HS-27A (cell line): ENCODE measurements at regions not wholly inside any gene's neighbourhood (a gene's known extent, or its start where the extent isn't known, plus 50 kb on each side); places are given as distances from the start of the nearest gene placed in this dataset.
"Not testable (repeated sequence)": the region's sequence is repeated elsewhere in the genome, so short reads cannot be mapped to it uniquely, and the experiment has no call there.

Source experiments
- DNase-seq: peaks from one replicate; pipeline ENCODE4 v3.0.0-alpha.2; 2012; ENCODE audit warnings: low read depth, missing footprints

DNA sequence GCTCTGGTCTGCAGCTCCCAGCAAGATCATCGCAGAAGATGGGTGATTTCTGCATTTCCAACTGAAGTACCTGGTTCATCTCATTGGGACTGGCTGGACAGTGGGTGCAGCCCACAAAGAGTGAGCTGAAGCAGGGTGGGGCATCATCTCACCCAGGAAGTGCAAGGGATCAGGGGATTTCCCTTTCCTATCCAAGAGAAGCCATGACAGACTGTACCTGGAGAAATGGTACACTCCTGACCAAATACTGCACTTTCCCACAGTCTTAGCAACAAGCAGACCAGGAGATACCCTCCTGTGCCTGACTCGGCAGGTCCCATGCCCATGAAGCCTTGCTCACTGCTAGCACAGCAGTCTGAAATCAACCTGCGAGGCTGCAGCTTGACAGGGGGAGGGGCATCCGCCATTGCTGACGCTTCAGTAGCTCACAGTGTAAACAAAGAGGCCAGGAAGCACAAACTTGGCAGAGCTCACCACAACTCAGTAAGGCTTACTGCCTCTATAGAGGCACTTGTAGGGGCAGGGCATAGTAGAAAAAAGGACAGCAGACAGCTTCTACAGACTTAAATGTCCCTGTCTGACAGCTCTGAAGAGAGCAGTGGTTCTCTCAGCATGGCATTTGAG is 60.5 kb downstream of the AREG start:
- not testable (repeated sequence) for DNase-seq

DNA sequence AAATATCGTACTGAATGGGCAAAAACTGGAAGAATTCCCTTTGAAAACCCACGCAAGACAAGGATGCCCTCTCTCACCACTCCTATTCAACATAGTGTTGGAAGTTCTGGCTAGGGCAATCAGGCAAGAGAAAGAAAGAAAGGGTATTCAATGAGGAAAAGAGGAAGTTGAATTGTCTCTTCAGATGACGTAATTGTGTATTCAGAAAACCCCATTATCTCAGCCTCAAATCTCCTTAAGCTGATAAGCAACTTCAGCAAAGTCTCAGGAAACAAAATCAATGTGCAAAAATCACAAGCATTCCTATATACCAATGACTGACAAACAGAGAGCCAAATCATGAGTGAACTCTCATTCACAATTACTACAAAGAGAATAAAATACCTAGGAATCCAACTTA is 64.4 kb downstream of the AREG start:
- not testable (repeated sequence) for DNase-seq

DNA sequence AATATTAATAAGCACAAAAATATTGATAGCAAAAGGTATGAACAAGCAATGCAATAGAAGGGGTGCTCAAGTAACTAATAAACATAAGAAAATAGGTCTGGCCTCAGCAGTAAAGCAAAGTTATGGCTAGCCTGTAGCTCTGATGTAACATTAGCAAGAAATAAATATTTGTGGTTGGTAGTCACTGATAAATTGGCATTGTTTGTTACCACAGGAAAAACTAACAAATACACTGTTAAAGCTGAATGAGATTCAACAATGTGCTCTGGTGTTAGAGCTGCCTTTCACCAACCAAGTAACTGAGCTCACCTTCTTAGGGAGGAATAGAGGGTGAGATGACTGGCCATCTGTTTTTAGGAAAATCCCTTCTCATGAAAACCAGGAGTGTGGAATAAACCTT is 71.4 kb downstream of the AREG start:
- no peak for DNase-seq

DNA sequence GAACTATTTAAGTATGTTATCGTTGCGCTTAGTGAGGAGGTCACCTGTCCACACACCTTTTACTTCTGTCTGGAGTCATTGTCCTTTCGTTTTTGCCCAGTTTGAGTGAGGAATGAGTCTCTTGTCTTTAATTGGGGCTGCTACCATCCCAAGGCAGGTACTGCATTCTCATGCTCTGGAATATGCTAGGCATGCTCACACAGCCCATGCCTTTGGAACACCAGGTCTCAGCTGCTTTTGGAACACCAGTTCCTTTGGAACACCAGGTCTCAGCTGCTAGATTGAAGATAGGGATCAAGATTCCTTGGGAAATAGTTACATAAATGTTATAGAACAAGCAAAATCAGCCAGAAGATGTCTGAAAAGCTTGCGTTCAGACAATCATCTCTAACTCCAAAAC is 73.1 kb downstream of the AREG start:
- no peak for DNase-seq

DNA sequence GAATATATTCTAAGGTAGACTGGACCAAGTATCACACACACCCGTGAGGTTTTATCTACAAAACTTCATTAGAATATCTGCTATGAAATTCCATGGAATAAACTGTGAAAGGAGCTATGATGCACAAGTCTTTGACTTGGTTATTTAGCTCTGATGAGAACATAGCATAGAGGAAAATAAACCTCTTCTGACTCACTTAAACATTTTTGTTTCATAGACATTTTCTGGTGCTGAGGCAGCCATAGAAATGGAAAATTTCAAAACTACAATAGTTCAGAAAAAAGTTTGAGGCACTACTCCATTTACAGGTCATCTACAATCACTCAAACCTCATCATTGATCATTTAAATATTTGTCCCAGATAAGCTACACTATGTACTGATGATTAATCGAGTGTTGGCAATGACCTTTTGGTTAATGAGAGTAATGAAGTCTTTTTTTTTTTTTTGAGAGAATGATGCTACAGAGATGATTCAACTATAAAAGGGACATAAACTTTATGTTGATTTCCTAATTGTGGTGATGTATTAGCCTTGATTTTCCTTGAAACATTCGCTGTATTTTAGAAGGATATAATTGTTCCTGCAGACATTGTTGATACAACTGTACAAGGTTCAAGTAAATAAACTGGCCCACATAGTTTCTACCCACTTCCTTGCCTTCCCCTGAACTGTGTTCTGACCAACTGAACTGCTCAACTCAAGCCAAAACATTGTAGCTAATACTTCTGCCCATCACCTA is 77.5 kb downstream of the AREG start:
- DNase-seq, result no peak

DNA sequence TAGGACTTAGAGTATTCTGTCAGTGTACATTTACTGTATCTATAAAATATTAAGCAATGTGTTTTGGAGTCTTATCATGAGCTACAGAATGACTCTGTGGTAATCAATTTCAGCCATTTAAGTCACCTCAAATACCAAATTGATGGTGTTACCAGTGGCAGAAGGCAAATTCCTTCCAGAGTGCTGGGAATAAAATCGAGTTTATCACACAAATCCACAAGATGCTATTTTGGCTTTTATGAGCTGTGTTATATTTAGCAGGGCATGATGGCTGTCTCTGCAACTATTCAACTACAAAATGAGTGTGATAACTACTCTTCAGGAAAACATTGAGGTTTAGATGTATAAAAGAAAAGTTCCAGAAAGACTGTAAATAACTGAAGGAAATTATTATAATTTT is 78.2 kb downstream of the AREG start:
- DNase-seq, result no peak

DNA sequence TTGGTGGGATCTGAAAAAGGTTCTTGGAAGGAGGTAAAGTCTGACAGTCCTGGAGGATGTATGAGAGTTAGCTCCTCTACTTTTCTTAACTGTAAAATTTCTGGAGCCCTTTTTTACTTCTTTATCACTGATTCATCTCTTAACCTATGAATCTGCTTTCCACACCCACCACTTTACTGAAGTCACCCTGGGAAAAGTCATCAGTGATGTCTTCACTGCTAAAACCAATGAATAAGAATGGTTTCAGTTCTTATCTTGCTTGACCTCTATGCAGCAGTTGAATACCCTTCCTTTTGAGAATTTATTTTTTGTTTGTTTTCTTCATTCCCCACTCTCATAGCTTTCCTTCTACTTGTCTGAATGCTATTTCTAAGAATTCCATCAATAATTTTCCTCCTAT is 80.0 kb downstream of the AREG start:
- DNase-seq, result no peak

DNA sequence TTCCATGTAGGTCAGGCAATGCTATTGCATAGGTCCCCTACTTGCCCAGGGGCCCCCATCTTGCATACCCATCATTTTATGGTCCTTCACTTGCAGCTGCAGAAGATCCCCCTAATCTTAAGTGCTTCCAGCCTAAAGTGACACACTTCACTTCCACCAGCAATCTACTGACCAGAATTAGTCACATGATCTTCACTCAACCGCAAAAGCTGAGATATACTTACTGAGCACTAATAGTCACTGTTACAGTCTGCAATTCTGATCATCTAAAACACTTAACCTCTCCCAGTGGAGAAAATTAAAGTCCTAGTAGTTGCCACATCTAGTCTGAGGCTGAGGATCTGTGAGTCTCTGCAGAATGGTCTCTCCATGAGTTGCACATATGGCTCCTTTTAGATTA is 82.1 kb downstream of the AREG start:
- DNase-seq, result no peak

DNA sequence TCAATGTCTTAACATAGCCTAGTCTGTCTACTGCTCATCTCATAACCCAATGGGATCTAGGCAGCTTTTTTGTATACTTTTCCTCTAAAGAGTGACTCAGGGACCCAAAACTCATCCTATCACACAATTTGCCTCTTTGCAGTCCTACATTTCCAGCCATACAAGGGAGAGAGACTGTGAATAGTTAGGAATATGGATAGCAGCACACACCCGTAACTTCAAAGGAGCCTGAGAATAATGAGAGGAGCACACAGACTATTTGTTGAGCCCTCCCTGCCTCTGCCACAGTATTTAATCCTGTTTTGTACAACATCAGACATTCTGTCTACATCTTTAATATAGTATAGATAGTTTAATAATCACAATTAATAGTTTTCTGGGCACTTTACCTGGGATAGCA is 83.2 kb downstream of the AREG start:
- no peak for DNase-seq

DNA sequence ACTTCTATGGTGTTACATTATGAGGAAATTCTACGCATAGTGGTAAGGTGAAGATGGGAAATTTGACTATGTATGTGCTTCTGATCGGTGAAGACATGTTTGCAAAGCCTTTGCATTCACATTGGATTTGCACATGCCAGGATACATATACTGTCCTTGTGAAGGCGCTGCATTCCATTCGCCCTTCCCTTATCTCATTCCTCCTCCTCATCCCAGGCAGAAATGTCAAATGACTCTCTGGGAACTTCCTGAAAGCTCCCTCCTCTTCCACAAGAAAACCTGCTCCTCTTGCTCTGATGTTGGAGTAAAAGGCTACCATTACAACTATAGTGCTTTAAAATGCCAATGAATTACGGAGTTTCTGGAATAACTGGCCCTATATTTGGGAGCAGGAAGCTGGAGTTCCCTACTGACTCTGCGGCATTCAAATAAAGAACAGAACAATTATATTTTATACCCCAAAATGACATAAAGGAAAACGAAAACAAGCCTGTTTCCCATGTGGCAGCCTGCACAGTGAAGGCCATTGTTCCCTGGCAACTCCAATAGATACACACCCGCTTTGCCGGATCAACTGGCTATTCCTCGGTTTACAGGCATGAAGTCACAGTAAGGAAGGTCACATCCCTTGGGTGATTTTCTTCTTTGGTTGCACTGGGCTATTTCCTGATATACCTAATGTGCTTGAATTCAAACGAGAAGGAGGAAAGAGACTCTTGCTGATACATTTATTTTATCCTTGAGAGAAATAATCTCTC is 84.5 kb downstream of the AREG start:
- DNase-seq, result no peak

DNA sequence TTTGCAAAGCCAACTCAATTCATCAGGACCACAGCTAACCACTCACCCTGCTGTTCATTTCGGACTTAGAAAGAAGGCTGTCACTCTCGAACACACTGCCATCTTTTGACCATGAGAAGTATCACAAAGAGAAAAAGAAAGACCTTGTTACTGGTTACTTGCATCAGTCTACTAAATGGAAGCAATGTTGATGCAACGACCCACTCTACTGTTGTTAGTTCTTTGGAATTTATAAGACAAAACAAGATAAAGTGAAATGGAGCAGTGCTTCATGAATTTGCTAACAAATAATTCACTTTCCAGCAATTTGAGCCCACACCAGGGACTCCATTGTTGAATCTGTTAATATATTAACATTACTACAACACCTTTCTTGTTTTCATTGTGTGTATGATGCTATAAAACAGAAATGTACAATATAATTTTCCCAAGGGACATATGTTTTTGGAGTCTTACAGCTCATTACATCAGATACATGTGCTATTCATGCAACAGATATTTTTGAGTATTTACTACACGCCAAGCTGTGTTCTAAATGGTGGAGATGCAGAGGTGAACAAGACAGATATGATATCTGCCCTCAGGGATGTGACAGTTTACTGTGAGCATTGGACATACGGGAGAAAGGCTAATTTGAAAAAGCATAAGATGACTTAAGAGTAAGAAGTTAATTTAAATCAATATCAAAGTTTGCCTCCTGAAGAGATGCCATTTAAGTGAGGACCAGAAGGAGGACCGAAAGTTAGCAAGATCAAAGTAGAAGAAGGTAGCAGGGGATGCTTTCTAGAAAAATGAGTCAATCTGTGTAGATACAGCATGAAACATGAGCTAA is 87.2 kb downstream of the AREG start:
- DNase-seq, result peak; percentile 57

DNA sequence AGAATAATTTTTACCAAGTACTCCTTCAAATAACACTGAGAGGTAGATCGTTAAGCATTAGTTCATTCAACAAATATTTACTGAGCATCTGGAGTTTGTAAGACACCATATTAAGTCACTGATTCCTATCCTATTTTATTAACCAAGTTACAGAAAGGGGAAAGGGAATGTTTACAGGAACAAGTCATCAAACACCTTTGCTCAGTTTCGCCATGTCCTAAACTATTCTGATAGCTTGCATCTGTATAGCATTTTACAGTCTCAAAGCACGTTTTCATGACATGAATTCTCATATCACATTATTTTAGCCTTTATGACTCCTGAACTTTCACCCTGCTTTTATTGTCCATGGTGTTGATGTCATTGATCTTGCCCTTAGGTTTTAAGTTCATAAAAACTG is 89.2 kb downstream of the AREG start:
- no peak for DNase-seq

DNA sequence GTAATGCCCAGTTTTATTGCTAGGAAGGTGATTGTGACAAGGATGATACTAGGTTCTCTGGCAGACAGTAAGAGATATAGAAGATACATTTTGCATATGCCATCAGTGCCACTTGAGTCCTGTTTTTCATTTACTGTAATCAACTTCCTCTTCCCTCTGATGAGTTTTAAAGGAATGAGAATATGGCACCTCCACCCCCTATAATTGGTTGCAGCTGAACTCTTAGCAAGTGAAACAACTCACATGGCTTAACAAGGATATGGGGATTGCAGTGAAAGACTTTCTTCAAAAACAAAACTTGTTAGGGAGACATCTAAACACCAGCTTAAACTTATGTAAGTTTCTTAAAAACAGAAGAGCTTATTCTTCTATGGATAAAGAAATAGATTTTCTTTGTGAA is 90.0 kb downstream of the AREG start:
- DNase-seq, result no peak

DNA sequence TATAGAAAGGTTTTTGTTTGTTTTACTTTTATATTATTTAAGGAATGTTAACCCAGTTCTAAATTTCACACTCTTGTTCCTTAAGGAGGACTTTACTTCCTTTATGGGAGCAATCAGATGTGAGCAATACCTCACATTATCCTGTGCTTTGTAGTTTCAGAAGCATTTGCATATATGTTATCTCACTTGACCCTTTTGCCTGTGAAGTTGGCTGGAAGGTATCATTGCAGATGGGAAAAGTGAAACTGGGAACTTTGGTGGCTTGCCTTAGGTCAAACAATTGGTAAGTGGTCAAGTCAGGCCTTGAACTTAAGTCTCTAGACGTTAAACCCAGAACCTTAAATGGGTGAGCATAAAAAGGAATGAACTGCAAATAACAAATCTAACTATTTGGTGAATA is 90.6 kb downstream of the AREG start:
- DNase-seq, result no peak

DNA sequence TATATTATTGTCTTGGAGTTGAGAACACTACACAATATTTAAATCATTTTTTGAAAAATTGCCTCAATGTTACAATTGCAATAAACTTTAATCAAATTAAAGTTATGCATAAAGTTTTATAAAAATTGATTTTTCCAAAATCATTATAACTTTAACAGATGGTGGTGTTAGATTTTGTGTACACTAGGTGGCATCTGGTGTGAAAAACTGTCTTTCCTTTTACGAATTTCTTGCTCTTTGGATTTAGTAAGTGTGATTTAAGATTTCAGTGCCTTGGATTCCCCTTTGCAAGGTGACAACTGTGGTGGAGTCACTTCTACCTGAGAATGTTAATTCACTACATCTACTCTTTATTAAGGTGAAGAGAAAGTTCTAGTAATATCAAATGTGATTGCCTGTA is 91.6 kb downstream of the AREG start:
- no peak for DNase-seq

DNA sequence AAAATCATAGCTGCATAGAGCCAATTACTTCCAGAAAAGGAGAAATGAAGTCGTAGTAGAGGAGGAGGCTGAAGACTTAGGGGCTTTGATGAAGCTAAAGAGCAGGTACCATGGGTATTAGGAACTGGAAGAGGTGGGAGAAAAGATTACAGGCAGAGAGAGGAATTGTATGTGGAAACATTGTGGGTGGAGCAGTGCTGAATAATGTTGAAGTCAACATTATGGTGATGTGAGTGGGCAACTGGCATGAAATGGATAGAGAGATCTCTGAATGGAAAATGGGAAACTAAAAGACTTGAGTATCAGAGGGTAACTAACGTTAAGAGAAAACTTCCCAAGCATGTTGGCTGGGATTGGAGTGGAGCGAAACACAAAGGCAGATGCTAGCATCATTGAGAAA is 92.5 kb downstream of the AREG start:
- no peak for DNase-seq

DNA sequence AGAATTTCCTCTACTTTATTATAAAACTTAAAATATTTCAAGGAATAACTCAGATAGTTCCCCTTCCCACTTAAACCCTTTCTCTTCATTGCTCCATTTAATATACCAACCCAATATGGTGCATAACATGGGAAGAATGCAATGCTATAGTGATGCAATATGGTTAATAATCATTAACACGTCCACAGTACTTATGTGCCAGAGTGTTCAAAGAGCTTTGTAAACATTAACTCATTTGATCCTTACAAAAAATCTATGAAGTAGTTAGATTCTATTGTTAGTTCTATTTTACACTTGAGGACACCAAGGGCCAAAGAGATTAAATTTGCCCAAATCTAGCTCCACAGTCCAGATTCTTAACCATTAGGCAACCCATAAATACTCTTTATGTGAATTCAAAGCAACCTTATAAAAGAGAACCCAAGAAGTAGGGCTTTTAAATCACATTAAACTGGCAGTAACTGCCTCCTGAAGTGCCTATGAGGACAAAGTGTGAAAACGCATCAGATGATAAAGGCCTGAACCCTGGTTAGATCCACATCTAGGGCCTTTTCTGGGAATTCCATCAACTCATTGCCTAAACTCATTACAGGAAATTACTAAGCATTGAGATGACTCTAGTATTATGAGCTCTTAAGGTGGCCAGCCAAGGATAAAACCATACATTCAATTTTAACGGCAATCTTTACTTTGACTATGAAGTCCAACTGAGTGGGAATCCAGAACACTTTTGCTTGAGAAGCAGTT is 94.3 kb downstream of the AREG start:
- DNase-seq, result no peak

DNA sequence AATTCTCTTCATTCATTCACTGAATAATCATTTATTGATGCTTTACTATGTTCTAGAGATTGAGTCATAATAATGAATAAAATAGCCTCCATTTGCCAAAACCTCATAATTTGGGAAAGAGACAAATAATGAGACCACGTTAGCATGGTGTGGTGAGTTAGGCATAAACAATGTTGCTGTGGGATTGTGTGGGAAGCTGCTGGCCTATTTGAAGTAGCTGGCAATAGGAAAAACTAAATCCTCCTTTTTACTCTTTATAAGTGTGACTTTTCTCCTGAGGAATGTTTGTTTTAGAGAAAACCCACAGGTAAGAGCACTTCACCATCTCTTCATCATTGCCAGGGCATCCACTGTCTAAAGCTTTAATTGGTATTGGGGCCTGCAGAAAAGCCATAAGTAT is 95.3 kb downstream of the AREG start:
- no peak for DNase-seq

DNA sequence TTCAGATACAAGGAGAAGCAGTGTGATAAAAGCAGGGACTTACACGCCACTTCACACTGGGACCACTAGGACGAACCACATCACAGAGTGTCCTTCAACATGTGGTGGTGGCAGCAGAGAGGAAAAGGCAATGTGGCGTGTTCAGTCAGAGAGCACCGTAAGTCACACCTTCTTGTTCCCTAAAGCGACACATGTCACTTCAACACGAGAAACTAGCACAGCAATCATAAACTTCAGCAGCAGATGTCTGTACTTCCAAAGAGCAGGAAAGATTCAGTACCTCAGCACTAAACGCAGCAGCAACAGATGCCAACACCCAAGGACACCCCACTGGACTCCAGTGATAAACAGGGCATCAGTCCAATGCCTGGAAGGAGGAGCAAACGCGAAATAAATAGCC is 96.7 kb downstream of the AREG start:
- DNase-seq, result no peak

DNA sequence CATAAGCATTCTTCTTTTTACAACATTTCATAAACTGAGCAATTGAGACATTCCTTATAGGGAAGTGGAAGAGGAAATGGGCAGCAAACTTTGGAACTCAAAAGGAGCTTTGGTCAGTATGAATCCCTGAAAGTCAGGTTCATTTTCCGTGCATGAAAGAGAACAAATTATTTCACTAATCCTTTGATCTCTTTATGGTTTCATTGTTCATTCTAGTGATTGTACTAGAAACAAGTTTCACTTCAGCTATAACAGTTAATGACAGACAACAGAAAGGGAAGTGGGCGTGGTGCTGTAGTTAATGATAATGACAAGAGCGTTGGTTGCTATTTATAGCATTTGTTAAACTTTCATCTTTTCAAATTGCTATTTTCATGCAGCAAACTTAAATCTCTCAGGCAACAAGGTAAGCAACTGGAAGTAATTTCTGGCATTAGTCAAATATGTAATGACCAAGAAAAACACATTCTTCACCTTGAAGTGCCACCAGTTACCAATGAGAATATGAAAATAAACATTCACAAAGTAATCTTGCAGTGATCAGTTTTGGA is 98.4 kb downstream of the AREG start:
- no peak for DNase-seq

DNA sequence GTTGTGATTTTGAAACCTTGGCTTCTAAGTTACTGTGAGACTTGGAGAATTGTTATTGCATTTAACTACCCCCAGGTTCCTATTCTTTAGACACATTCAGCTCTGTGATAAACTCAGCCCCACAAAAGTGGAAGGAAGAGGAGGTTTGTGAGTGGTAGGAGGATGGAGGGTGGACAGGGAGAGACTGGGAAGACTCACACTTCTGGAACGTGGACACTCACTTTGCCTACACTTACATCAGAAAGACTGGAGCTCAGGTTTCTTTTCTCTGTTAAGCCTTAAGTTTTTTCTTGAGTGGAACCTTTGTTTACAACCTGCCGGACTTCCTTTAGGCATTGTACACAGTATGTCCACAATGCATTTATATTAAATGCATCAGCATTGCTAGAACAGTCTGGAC is 99.0 kb downstream of the AREG start:
- DNase-seq, result no peak
